ENCODE measurements at regions not wholly inside any gene's neighbourhood (a gene's known extent, or its start where the extent isn't known, plus 50 kb on each side); places are given as distances from the start of the nearest gene placed in this dataset.

DNA sequence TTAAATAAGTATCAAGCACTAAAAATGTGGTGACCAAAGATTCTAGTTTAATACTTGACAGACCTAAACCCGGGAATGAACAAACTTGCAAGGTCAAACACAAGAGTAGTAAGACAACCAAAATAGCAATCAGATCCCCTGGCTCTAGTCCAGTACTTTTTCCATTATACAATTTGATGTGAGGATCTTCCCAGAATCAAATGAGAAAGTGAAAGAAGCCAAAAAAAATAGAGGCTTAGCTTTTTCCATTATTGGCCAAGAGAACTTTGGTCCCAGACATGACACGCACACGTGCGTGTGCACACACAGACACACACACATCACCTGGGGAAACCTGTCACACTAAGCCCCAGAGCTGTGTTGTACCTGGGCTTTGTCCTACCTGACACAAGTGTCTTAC lies 300.6 kb upstream of the CDH5 start:
- TF ChIP-seq, protein P1, sequence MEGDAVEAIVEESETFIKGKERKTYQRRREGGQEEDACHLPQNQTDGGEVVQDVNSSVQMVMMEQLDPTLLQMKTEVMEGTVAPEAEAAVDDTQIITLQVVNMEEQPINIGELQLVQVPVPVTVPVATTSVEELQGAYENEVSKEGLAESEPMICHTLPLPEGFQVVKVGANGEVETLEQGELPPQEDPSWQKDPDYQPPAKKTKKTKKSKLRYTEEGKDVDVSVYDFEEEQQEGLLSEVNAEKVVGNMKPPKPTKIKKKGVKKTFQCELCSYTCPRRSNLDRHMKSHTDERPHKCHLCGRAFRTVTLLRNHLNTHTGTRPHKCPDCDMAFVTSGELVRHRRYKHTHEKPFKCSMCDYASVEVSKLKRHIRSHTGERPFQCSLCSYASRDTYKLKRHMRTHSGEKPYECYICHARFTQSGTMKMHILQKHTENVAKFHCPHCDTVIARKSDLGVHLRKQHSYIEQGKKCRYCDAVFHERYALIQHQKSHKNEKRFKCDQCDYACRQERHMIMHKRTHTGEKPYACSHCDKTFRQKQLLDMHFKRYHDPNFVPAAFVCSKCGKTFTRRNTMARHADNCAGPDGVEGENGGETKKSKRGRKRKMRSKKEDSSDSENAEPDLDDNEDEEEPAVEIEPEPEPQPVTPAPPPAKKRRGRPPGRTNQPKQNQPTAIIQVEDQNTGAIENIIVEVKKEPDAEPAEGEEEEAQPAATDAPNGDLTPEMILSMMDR (IDR thresholded peaks at IDR 0.05): no peak
- TF ChIP-seq POLR2A (IDR thresholded peaks at IDR 0.05): no peak

Data from Peyer's patch (tissue), 4 donors.